ENCODE measurements at regions not wholly inside any gene's neighbourhood (a gene's known extent, or its start where the extent isn't known, plus 50 kb on each side); places are given as distances from the start of the nearest gene placed in this dataset.

DNA sequence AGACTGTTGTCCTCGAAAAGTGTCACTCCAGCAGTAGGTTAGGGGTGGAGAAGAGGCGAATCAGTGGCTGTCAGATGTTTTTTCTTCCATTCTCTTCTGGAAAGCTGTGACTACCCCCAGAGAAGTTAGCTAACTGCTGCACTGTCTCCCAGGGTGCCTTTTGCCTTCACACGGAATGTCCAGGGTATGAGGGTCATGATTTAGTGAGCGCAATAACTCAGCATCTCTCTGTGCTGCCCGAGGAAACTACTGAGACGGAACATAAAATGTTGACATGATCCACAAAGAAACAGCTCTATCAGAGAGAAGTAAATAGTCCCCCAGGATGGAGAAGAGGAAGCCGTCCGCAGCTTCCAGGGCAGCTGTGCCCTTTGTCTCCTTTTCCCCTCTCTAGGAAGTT, 254.0 kb upstream of the ARGLU1 start:
- no peak for DNase-seq

DNA sequence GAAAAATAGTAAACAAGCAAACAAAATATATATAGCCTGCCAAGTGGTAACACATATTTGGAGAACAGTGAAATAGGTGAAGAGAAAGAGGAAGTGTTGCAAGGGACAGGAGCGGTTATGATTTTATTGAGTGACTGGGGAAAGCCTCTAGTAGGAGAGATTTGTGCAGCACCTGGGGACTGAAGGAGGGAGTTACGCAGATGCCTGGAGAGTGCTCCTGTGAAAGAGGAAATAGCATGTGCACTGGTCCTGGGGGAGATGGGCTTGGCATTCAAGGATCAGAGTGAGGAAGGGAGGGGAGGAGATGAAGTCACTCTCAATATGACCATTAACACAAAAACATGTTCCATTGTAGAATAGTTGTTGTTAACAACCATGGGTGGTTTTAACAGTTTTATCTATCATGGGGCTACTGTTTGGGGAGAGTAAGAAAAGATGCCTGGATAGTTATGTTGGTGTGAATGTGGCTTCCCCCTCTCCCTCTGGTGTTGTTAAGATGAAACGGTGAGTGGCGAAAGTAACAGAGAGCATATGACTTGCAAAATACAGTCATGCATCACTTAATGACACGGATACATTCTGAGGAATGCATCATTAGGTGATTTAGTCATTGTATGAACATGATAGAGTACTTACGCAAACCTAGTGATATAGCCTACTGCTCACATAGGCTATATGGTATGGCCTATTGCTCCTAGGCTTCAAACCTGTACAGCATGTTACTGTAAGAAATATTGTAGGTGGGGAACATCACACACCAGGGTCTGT, 251.7 kb upstream of the ARGLU1 start:
- DNase-seq: no peak

DNA sequence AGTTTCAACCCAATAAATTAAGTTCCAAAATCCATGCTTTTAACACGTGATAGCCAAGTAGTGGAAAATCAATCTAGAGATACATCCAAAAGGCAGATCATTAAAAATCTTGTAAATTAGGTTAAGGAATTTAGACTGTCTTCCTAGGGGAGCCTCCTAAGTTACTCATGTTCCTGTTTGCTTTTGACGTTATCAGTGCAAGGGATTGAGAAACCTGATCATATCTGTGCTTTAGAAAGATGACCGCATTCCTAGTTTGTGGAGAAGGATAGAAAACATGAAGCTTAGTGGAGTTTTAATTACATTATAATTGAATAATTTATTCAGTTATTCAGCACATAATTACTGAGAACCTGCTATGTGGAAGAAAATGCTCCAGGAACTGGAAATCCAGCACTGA, 251.0 kb upstream of the ARGLU1 start:
- no peak for DNase-seq

DNA sequence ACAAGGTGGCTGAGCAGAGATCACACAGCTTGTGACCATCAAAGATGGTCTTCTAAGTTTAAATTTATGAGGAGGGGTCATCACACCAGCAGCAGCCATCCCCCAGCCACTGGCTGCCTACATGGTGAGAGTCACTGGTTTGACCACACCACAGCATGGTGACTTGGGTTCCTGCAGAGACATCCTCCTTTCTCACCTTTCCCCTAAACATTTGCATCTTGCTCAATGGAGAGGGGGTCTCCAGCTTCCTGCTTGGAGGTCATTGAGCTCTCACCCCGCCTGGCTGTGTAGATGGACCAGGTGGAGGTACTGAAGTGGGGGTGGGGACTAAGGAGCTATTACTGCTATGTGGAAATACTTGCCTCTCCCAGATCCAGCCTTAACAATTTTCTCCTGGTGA, 247.6 kb upstream of the ARGLU1 start:
- DNase-seq: no peak

GRCh38 chr13:106814463-106814862, 246.5 kb upstream of the ARGLU1 start:
- no peak for DNase-seq

- DNase-seq: no peak
These were observed 242.1 kb upstream of the ARGLU1 start for GRCh38 chr13:106810069-106810468.

DNA sequence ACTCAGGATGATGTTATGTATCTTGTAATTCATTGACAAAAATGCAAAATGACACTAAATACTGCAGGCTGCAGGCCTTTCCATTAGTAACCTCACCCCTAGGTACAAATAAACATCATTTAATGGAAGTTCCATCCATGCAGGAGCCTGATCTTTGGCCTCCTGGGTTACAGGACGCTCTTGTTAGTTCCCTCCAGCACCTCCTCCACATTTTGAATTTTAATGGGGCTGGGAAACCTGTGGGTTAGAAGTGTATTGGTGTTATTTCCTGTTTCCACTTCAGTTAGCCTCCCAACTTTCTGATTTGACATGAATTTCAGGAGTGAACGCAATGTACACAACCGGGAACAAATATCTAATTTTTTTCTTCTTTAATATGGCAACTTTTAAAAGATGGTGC, 237.1 kb upstream of the ARGLU1 start:
- no peak for DNase-seq

- no peak for DNase-seq
These were observed 235.0 kb upstream of the ARGLU1 start for GRCh38 chr13:106802917-106803316.

- DNase-seq: no peak
These were observed 231.9 kb upstream of the ARGLU1 start for GRCh38 chr13:106799781-106800335.

DNA sequence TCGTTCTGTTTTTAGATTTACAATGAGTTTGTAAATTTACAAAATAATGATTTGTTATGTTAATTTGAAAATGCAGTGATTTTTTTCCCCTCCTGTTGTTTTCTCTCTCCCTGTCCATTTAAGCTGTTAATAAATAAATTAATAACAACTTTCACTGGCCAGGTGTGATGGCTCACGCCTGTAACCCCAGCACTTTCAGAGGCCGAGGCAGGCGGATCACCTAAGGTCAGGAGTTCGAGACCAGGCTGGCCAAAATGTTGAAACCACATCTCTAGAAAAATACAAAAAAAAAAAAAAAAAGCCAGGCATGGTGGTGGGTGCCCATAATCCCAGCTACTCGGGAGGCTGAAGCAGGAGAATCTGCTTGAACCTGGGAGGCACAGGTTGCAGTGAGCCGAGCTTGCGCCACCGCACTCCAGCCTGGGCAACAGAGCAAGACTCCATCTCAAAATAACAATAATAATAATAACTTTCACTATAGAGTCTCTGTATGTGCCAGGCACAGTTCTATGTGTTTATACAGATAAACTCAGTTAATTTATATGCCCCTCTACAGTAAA, 229.2 kb upstream of the ARGLU1 start:
- no peak for DNase-seq

GRCh38 chr13:106796280-106797047, 228.5 kb upstream of the ARGLU1 start:
- DNase-seq: no peak

GRCh38 chr13:106795847-106796246, 227.9 kb upstream of the ARGLU1 start:
- DNase-seq: no peak

GRCh38 chr13:106794117-106794516, 226.2 kb upstream of the ARGLU1 start:
- DNase-seq: no peak

DNA sequence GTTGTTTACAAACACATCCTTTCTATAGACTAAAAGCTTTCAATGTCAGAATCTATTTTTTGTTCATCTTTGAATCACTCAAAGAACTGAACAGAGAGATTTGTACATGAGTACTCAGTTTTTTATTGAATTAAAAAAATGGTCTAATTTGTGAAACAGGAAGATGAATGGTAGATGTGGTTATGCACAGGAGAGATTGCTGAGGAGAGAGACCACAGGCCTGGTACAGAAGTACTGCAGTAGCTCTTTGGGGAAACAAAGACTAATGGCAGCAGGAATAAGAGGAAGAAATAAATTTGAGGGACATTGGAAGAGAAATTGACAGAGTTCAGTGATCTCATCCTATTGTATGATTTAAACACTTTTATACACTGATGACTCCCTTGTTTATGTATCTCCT, 222.0 kb upstream of the ARGLU1 start:
- DNase-seq: no peak

DNA sequence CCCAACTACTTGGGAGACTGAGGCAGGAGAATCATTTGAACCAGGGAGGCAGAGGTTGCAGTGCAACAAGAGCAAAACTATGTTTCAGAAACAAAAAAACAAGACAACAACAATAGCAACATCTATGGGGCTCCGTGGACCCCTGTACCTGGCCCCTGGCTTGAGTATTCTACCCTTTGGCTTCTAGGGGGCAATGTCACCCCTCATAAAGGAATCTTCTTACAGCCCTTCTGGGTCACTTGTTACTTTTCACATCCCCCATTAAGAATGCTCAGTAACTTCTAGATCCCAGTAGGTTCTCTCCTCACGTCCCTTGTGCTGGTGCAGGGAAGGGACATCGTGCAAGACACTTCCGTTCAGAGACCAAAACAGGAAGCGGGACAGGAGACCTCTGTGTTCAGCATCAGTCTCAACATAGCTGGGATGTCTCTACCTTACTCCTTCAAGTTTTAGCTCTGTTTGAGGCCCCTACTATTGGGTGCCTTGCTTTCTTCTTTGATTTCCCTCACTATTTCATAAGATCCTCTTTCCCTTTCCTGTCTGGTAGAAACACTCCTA, 218.1 kb upstream of the ARGLU1 start:
- DNase-seq: no peak

GRCh38 chr13:106774621-106775020, 206.7 kb upstream of the ARGLU1 start:
- no peak for DNase-seq

DNA sequence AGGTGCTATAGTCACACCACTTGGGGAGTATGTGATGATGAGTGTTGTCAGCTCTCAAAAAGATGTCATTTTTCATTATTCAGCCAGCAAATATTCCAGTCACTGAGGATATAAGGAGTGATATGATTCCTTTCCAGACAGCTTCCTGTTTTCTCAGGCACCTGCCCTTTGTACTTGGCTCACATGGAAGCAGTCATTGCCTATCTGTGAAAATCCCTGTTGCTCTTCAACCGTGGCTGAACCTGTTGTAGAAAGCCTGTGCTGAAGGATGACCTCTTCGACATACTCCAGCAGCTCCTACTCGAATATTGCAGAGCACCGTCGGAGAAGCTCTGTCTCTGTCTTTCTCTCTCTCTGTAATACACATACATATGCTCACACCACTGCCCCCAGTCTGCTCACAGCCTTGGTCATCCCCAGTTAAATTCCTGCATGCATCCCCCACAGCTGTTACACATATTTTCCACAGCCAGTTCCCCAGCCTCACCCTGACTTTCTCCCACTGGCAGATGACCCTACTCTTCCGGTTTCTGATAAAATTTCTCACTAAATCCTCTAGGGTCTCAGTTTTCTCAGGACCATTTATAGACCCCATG, 204.2 kb upstream of the ARGLU1 start:
- no peak for DNase-seq

- no peak for DNase-seq
These were observed 201.1 kb upstream of the ARGLU1 start for GRCh38 chr13:106768991-106769390.

GRCh38 chr13:106762708-106763107, 194.8 kb upstream of the ARGLU1 start:
- no peak for DNase-seq

GRCh38 chr13:106756446-106756845, 188.5 kb upstream of the ARGLU1 start:
- DNase-seq: no peak

GRCh38 chr13:106755542-106755941, 187.6 kb upstream of the ARGLU1 start:
- DNase-seq: no peak

DNA sequence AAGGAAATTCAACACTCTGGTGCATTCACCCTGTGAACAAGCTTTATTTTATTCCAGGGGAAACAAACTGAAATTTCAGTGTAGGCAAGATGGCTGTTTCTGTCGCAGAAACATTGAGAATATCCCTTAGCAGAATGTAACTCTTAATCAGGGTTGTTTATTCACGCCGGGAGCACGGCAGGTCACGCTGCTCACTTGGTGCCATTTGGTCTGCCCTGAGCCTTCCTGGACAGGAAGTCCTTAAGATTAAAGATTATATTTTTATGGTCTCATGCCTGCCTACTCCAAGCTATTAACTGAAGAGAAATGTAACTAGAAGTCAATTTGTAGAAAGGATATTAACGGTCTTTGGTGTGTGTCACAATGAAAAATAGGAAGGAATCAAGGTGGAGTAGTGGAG, 185.3 kb upstream of the ARGLU1 start:
- no peak for DNase-seq

DNA sequence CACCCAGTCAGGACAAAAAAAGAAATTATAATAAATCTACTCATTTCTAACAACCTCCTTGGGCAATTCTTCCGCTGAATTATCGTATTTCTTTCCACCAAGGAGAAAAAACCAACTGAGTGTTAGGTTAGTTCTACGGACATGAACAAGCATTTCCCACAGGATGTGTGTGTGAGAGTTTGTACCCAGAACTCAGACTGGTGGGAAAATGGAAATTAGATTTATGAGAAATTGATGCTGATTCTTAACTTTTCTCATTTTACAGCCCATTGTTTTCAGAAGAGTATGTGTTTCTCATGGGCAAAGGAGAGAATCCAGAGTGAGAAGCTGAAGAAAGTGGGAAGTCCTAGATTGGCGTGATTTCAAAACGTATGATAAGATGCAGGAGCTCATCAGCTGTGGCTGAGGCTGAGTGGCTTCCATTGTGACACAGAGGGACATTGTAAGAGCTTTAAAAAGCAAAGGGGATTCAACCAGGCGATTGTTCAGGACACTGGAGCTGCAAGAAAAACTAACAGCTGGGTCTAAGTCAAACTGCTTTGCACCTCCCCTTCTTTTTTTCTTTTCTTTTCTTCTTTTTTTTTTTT, 184.7 kb upstream of the ARGLU1 start:
- no peak for DNase-seq
